Ascending aorta (tissue), 2 donors: ENCODE measurements at regions not wholly inside any gene's neighbourhood (a gene's known extent, or its start where the extent isn't known, plus 50 kb on each side); places are given as distances from the start of the nearest gene placed in this dataset.

Experiments used
- DNase-seq, 2 donors: peaks; one replicate each; pipeline ENCODE4 v3.0.0-alpha.2; 2019; ENCODE audit warnings: low spot score in 2 of 2
- H3K27ac ChIP-seq, 2 donors: fragments of 200-600 bp; sonication (generic); one replicate each; pipeline ENCODE4 v1.5.1; 2016 to 2017; ENCODE audit warnings: mild to moderate bottlenecking in 1 of 2
- H3K27me3 ChIP-seq: fragments of 200-600 bp; sonication (generic); one replicate; pipeline ENCODE4 v1.5.1; 2017
- H3K36me3 ChIP-seq, 2 donors: fragments of 200-600 bp; sonication (generic); one replicate each; pipeline ENCODE4 v1.5.1; 2016
- H3K4me1 ChIP-seq, 2 donors: fragments of 200-600 bp; sonication (generic); one replicate each; pipeline ENCODE4 v1.5.1; 2016 to 2017; ENCODE audit warnings: mild to moderate bottlenecking in 1 of 2
- H3K4me3 ChIP-seq, 2 donors: fragments of 200-600 bp; sonication (generic); one replicate each; pipeline ENCODE4 v1.5.1; 2016 to 2017; ENCODE audit warnings: mild to moderate bottlenecking in 1 of 2
- H3K9me3 ChIP-seq, 2 donors: fragments of 200-600 bp; sonication (generic); one replicate each; pipeline ENCODE4 v1.5.1; 2016
- CTCF ChIP-seq, 3 experiments: fragments of 200-600 bp in 2 of 3; fragments of 450-650 bp in 1 of 3; sonication (generic) in 2 of 3; IDR thresholded peaks; one replicate each; pipeline ENCODE4 v1.5.1; 2016 to 2019; ENCODE audit warnings: antibody characterized with exemption in 3 of 3, mild to moderate bottlenecking in 1 of 3, moderate library complexity in 1 of 3
- intact Hi-C: fragments of 100-400 bp; cut with DNase I; formaldehyde crosslinking; loops from one replicate; pipeline ENCODE4 v1.15.1; 2023

DNA sequence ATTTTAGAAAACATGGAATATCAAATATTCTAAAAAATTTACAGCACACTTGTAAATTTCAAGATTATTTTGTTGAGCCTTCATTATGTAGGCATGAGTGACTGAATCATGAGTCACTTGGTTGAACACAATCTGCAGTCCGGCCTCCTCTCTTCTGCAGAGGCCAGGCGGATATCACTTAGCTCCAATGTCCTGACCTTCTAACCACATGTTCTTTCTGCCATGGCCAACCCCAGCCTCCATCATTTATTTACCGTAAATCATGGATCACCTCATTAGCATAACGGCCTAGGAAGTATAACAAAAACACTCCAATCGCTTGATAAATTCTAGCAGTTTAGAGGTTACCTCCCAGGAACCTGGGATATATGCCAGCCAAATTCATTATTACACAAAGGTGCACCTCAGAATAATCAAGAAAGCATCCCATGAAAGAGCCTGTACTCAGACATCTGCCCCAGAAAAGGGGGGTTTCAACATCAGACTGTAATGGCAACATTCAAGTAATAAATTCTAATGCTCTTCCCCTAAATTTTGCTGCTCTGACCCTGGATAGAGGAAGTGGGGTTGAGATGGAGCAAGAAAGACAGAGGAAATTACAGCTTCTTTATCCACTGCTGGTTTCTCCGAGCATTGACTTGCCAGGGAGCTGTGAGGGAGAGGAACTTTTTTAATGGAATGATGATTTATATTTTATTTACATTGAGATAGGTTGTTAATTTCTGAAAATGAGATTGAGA lies 2153.6 kb upstream of the AGA start:
- Histone ChIP-seq H3K9me3 (no peaks in the 10 kb centered on the region), H3K27ac (no peak overlapping the region), H3K4me3 (no peak overlapping the region), H3K4me1 (no peaks in the 10 kb centered on the region), H3K27me3 (no peaks in the 10 kb centered on the region), H3K36me3 (no peaks in the 10 kb centered on the region)
- TF ChIP-seq CTCF (IDR thresholded peaks at IDR 0.05): no peak
- intact Hi-C loops: no loop called here
- no peak for DNase-seq

GRCh38 chr4:179596621-179597020 lies 2154.4 kb upstream of the AGA start:
- H3K9me3 ChIP-seq: no peaks in the 10 kb centered on the region
- no peaks in the 10 kb centered on the region for H3K27me3 ChIP-seq
- no peak overlapping the region for H3K4me3 ChIP-seq
- DNase-seq: no peak
- no peaks in the 10 kb centered on the region for H3K4me1 ChIP-seq
- no peak overlapping the region for H3K27ac ChIP-seq
- intact Hi-C loops: no loop called here
- TF ChIP-seq CTCF (IDR thresholded peaks at IDR 0.05): no peak
- H3K36me3 ChIP-seq: no peaks in the 10 kb centered on the region

DNA sequence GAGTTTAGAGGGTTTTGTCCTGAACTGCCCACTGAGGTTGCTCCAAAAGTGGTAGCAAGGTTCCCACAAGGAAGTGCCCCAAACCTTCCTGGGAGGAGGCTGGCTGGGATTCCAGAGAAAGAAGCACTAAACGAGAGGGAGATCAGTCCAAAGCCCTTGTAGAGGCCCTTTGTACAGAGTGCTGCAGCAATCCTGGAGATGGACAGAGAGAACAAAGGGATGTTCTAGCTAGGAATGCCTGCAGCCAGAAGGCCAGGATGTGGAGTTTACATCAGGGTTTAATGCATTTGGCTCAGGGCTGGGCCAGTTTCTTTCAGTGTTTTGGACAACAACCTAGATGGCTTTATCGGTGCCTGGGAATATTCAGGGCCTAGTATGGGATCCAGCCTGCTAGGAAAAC lies 2155.1 kb upstream of the AGA start:
- TF ChIP-seq CTCF (IDR thresholded peaks at IDR 0.05): no peak
- H3K27ac ChIP-seq: no peak overlapping the region
- intact Hi-C loops: no loop called here
- H3K27me3 ChIP-seq: no peaks in the 10 kb centered on the region
- H3K4me1 ChIP-seq: no peaks in the 10 kb centered on the region
- no peaks in the 10 kb centered on the region for H3K36me3 ChIP-seq
- no peak for DNase-seq
- H3K9me3 ChIP-seq: no peaks in the 10 kb centered on the region
- H3K4me3 ChIP-seq: no peak overlapping the region

GRCh38 chr4:179601671-179602070 lies 2159.4 kb upstream of the AGA start:
- intact Hi-C loops: no loop called here
- no peak for TF ChIP-seq CTCF (IDR thresholded peaks at IDR 0.05)
- Histone ChIP-seq H3K4me1 (no peaks in the 10 kb centered on the region), H3K4me3 (no peak overlapping the region), H3K27me3 (no peaks in the 10 kb centered on the region), H3K36me3 (no peaks in the 10 kb centered on the region), H3K9me3 (no peaks in the 10 kb centered on the region), H3K27ac (no peak overlapping the region)
- no peak for DNase-seq

DNA sequence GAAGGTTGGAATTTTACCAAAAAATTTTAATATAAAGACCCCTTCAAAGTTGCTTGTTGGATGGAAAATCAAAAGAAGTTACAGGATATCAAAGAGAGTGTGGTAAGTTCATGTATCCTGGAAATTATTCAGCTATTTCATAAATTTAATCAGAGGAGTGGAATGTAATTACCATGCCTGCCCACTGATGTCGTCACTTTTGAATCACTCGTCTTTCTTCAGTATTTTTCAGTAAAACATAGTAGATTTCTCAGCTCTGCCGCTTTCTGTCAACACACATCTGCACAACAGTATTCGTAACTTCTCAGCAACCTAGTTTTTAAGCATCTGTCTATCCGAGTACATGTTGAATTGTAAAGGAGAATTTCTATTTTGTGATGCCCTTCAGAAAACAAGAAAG lies 2163.0 kb upstream of the AGA start:
- Histone ChIP-seq H3K9me3 (no peaks in the 10 kb centered on the region), H3K4me3 (no peak overlapping the region), H3K36me3 (no peaks in the 10 kb centered on the region), H3K27me3 (no peaks in the 10 kb centered on the region), H3K4me1 (no peaks in the 10 kb centered on the region), H3K27ac (no peak overlapping the region)
- no peak for DNase-seq
- no peak for TF ChIP-seq CTCF (IDR thresholded peaks at IDR 0.05)
- intact Hi-C loops: no loop called here

DNA sequence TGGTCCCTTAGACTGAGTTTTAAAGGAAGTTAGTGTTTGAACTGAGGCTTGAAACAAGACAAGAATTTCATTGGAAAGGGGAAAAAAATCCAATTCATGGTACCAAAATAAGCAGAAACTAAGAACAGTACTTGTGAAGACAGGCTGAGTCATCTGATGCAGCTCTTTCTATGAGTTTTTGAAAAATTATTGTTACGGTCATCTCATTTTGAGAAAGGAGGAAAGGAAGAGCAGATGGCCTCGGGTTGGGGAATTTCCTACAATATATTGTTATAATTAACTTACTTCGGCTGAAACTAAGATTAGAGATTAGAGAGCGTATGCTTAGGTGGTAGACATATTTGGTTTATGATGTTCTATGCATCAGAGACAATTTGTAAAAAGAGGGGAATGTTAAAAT lies 2164.8 kb upstream of the AGA start:
- no peak overlapping the region for H3K27ac ChIP-seq
- H3K9me3 ChIP-seq: no peaks in the 10 kb centered on the region
- intact Hi-C loops: no loop called here
- H3K4me1 ChIP-seq: no peaks in the 10 kb centered on the region
- no peak overlapping the region for H3K4me3 ChIP-seq
- no peak for DNase-seq
- no peak for TF ChIP-seq CTCF (IDR thresholded peaks at IDR 0.05)
- no peaks in the 10 kb centered on the region for H3K36me3 ChIP-seq
- H3K27me3 ChIP-seq: no peaks in the 10 kb centered on the region
